ENCODE measurements at regions not wholly inside any gene's neighbourhood (a gene's known extent, or its start where the extent isn't known, plus 50 kb on each side); places are given as distances from the start of the nearest gene placed in this dataset.

- Histone ChIP-seq H3K4me3 (no peak overlapping the region), H3K27me3 (no peaks in the 10 kb centered on the region), H3K9me3 (no peaks in the 10 kb centered on the region), H3K4me1 (no peaks in the 10 kb centered on the region), H3K27ac (no peak overlapping the region), H3K36me3 (no peaks in the 10 kb centered on the region)
- ATAC-seq (peak; percentile 16), DNase-seq (no peak)
- TF ChIP-seq CTCF (IDR thresholded peaks at IDR 0.05) = no peak
- intact Hi-C loops (cut with DNase I) = no loop called here
These were observed 123.0 kb downstream of the HTR1B start for GRCh38 chr6:77340331-77340730.

DNA sequence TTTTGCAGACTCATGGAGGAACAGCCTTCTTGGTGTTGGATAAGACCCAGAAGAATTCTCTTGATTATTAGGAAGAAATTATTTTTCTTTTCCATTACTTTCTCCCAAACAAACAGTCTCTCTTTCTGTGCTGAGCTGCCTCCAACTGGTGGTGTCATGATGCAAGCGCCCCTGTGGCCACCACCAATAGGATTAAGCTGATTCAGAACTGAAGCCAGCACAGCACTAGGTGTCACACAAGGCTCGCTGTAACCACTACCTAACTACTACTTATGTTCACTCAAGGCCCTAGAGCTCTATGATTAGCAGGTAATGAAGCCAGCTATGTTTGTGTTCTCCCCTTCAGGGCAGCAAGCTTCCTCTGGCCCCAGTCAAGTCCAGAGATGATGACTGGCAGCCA is 123.4 kb downstream of the HTR1B start:
- Histone ChIP-seq H3K27me3 (no peaks in the 10 kb centered on the region), H3K27ac (no peak overlapping the region), H3K9me3 (no peaks in the 10 kb centered on the region), H3K36me3 (no peaks in the 10 kb centered on the region), H3K4me1 (no peaks in the 10 kb centered on the region), H3K4me3 (no peak overlapping the region)
- intact Hi-C loops (cut with DNase I) = no loop called here
- TF ChIP-seq CTCF (IDR thresholded peaks at IDR 0.05) = no peak
- ATAC-seq (no peak), DNase-seq (no peak)

DNA sequence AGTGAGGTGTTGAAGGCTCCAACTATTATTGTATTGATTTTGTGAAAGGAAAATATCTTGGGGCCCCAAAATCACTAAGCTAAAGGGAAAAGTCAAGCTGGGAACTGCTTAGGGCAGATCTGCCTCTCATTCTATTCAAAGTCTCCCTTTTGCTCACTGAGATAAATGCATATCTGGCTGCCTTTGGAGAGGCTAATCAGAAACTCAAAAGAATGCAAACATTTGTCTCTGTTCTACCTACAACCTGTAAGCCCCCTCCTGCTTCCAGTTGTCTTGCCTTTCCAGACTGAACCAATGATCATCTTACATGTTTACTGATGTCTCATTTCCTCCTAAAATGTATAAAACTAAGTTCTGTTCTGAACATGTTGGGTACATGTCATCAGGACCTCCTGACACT is 125.9 kb downstream of the HTR1B start:
- TF ChIP-seq CTCF (IDR thresholded peaks at IDR 0.05) = no peak
- ATAC-seq = no peak

DNA sequence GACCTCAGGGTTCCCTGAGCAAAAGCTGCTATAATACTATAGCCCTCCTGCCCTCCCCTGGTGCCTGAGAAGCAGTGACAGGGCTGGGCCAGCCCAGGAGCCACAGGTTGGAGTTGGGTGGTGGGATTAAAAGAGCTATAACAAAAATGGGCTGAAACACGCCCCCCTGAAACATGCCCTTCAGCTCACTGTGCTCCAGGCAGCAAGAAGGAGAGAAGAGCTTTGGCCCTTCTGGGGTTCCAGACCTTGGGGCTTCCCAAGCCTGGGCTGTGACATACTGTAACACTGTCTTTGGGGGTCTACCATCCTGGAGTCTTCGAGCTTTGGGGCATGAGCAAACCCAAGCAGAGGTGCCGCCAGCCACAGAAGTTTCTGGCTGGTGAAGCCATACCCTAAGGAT is 129.2 kb downstream of the HTR1B start:
- H3K9me3 ChIP-seq = no peaks in the 10 kb centered on the region
- H3K27ac ChIP-seq = no peak overlapping the region
- H3K27me3 ChIP-seq = no peaks in the 10 kb centered on the region
- no peak for TF ChIP-seq CTCF (IDR thresholded peaks at IDR 0.05)
- no peaks in the 10 kb centered on the region for H3K4me1 ChIP-seq
- intact Hi-C loops (cut with DNase I) = no loop called here
- DNase-seq (no peak), ATAC-seq (no peak)
- no peak overlapping the region for H3K4me3 ChIP-seq
- no peaks in the 10 kb centered on the region for H3K36me3 ChIP-seq

More for the DNA sequence above, 125.9 kb downstream of the HTR1B start:
- DNase-seq = no peak
- Histone ChIP-seq H3K9me3 (no peaks in the 10 kb centered on the region), H3K4me1 (no peaks in the 10 kb centered on the region), H3K36me3 (no peaks in the 10 kb centered on the region), H3K4me3 (no peak overlapping the region), H3K27ac (no peak overlapping the region), H3K27me3 (no peaks in the 10 kb centered on the region)
- intact Hi-C loops (cut with DNase I) = no loop called here

GRCh38 chr6:77332915-77333623 is 130.2 kb downstream of the HTR1B start:
- H3K27ac ChIP-seq = no peak overlapping the region
- H3K27me3 ChIP-seq = no peaks in the 10 kb centered on the region
- intact Hi-C loops (cut with DNase I) = no loop called here
- H3K4me3 ChIP-seq = no peak overlapping the region
- no peaks in the 10 kb centered on the region for H3K4me1 ChIP-seq
- TF ChIP-seq CTCF (IDR thresholded peaks at IDR 0.05) = no peak
- ATAC-seq (no peak), DNase-seq (no peak)
- H3K36me3 ChIP-seq = no peaks in the 10 kb centered on the region
- no peaks in the 10 kb centered on the region for H3K9me3 ChIP-seq

GRCh38 chr6:77326711-77327110 is 136.6 kb downstream of the HTR1B start:
- H3K27ac ChIP-seq = no peak overlapping the region
- H3K27me3 ChIP-seq = no peaks in the 10 kb centered on the region
- no peak for TF ChIP-seq CTCF (IDR thresholded peaks at IDR 0.05)
- H3K36me3 ChIP-seq = no peaks in the 10 kb centered on the region
- no peaks in the 10 kb centered on the region for H3K4me1 ChIP-seq
- H3K9me3 ChIP-seq = no peaks in the 10 kb centered on the region
- intact Hi-C loops (cut with DNase I) = no loop called here
- no peak for ATAC-seq
- no peak for DNase-seq
- no peak overlapping the region for H3K4me3 ChIP-seq
